Islet of Langerhans (tissue), 1 donor: ENCODE measurements at regions not wholly inside any gene's neighbourhood (a gene's known extent, or its start where the extent isn't known, plus 50 kb on each side); places are given as distances from the start of the nearest gene placed in this dataset.

Source experiments
- FAIRE-seq: peaks from one replicate; lab custom pipeline; 2011; peaks lifted over from hg19 to GRCh38; lab: Jason Lieb, UNC

GRCh38 chr5:8919096-8919495 is 626.8 kb downstream of the SEMA5A start:
- no peak for FAIRE-seq

DNA sequence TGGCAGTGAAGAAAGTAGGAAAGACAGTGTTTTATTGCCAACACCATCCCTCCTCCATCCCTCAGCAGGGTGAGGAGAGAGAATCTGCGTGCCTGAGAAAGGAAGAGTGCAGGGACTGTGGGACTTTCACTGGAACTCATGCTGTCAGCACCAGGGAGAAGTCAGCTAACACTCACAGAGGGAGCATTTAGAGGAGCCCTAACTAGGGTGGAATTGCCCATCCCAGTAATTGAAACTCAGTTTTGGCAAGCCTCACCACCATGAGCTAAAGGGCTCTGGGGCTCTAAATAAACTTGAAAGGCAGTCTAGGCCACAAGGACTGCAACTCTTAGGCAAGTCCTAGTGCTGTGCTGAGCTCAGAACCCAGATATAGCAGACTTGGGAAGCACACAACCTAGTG is 622.3 kb downstream of the SEMA5A start:
- FAIRE-seq = no peak

GRCh38 chr5:8924054-8924793 is 621.7 kb downstream of the SEMA5A start:
- no peak for FAIRE-seq

- no peak for FAIRE-seq
Measured at GRCh38 chr5:8930021-8930420, 615.9 kb downstream of the SEMA5A start.

DNA sequence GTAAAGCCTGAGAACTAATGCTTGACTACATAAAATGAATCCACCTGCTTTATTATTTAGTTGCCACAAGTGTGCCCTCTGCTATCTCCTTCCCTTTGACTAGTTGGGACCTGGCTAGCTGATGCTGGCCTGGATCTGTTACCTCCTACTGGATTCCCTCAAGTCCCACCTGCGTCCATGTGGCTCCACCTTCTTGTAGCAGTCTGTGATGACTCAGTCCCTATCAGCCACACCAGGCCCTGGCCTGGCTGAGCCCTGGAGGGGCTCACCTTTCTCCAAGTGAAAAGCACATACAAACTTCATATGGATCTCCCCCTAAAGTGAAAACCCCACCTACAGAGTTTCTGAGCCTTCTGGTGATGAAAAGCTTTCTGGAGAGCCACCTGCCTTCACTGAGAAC is 611.4 kb downstream of the SEMA5A start:
- FAIRE-seq = no peak

- FAIRE-seq = no peak
Measured at GRCh38 chr5:8940934-8941333, 604.9 kb downstream of the SEMA5A start.

- no peak for FAIRE-seq
Measured at GRCh38 chr5:8943301-8943700, 602.6 kb downstream of the SEMA5A start.

DNA sequence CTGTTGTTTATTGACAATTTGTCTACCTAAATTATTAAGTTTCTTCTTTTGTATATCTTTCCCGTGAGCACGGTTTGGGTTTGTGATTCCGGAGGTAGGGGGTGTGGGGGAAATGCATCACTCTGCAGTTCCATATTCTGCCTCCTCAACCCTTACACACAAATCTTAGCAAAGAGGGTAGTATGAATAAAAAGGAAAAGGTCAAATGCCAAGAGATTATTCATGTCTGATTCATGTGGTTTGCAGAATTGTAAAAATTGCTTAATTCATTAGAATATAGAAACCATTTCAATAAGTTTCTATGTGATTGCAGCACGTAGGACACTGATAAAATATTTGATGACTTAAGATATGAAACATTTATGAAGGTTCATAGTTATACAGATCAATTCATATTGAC is 601.9 kb downstream of the SEMA5A start:
- FAIRE-seq = no peak

GRCh38 chr5:8945972-8946371 is 599.9 kb downstream of the SEMA5A start:
- no peak for FAIRE-seq

DNA sequence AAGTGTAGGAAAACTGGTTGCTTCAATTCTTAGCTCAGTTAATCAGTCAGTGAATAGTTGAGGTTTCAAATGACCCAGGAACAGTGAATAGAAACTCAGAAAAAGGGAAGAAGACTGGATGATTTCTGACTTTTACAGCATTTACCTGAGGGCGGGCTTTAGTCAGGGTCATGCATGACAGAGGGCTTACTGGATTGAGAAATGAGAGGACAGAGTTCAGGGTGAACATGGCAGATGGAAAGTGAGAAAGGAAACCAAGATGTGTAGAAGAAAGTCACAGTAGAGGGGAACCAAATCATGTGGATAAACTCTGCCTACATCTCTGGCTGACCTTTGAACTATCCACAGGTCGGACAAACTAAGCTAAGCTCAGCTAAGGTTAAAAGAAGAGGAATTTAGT is 596.0 kb downstream of the SEMA5A start:
- FAIRE-seq = no peak

DNA sequence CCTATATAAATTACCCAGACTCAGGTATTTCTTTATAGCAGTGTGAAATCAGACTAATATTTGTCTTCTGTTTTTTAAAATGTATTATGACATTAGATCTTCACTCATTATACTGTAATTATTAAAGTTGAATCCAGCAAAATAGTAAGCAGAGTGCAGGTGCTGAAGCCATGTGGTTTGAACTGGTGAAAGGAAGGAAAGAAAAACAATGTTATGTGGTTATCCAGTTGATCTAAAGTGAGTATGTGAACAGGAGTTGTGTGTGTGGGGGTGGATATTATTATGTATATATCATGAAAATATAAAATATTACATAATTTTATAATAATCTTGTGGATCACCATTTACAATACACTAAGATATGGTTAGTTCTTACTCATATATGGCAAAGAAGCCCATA is 593.7 kb downstream of the SEMA5A start:
- FAIRE-seq = no peak

GRCh38 chr5:8953016-8953415 is 592.9 kb downstream of the SEMA5A start:
- no peak for FAIRE-seq

- FAIRE-seq = no peak
Measured at GRCh38 chr5:8953911-8954438, 591.9 kb downstream of the SEMA5A start.

GRCh38 chr5:8954801-8955200 is 591.1 kb downstream of the SEMA5A start:
- no peak for FAIRE-seq

- no peak for FAIRE-seq
Measured at GRCh38 chr5:8956659-8957058, 589.2 kb downstream of the SEMA5A start.

DNA sequence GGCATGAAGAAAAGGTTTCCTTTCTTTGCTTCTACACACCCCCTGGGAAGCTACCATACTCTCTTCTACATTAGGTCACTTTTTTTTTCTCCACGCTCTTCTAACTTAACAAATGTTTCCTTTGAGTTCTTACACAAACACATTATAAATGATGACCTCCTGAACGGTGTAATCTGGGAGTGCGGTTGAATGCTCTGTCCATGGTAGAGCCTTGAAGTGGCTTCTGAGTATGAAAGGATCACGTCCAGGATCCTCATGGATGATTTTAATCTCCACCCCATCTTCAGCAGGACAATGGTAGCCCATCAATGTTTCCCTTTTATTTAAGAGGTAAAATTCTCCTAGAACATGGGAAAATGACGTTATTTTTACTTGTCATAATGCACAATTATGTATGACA is 587.3 kb downstream of the SEMA5A start:
- FAIRE-seq = no peak

GRCh38 chr5:8961219-8961618 is 584.7 kb downstream of the SEMA5A start:
- no peak for FAIRE-seq

- no peak for FAIRE-seq
Measured at GRCh38 chr5:8961956-8962355, 583.9 kb downstream of the SEMA5A start.

GRCh38 chr5:8981016-8981415 is 564.9 kb downstream of the SEMA5A start:
- no peak for FAIRE-seq

- no peak for FAIRE-seq
Measured at GRCh38 chr5:8981496-8981895, 564.4 kb downstream of the SEMA5A start.

GRCh38 chr5:8984386-8984785 is 561.5 kb downstream of the SEMA5A start:
- no peak for FAIRE-seq
